LHCN-M2 (cell line): ENCODE measurements at regions not wholly inside any gene's neighbourhood (a gene's known extent, or its start where the extent isn't known, plus 50 kb on each side); places are given as distances from the start of the nearest gene placed in this dataset.
"Not testable (repeated sequence)": the region's sequence is repeated elsewhere in the genome, so short reads cannot be mapped to it uniquely, and the experiment has no call there.

Experiments used
- DNase-seq: peaks from one replicate; pipeline ENCODE4 v3.0.0-alpha.2; 2012; ENCODE audit warnings: low read depth

- DNase-seq = peak; percentile 94
Observed at GRCh38 chr12:28023156-28023887, 50.8 kb upstream of the PTHLH start.

- peak; percentile 83 for DNase-seq
Observed at GRCh38 chr12:28024231-28024995, 51.9 kb upstream of the PTHLH start.

- DNase-seq = peak; percentile 74
Observed at GRCh38 chr12:28025821-28026505, 53.4 kb upstream of the PTHLH start.

GRCh38 chr12:28026701-28027100 is 54.2 kb upstream of the PTHLH start:
- peak; percentile 69 for DNase-seq

GRCh38 chr12:28027328-28027727 is 54.8 kb upstream of the PTHLH start:
- peak; percentile 42 for DNase-seq

- no peak for DNase-seq
Observed at GRCh38 chr12:28027947-28028724, 55.6 kb upstream of the PTHLH start.

- peak; percentile 27 for DNase-seq
Observed at GRCh38 chr12:28032811-28033537, 60.4 kb upstream of the PTHLH start.

- no peak for DNase-seq
Observed at GRCh38 chr12:28033538-28033915, 61.0 kb upstream of the PTHLH start.

GRCh38 chr12:28034271-28034670 is 61.7 kb upstream of the PTHLH start:
- no peak for DNase-seq

- peak; percentile 54 for DNase-seq
Observed at GRCh38 chr12:28035500-28035899, 63.0 kb upstream of the PTHLH start.

- DNase-seq = no peak
Observed at GRCh38 chr12:28036940-28037339, 64.4 kb upstream of the PTHLH start.

- DNase-seq = no peak
Observed at GRCh38 chr12:28040246-28040645, 67.7 kb upstream of the PTHLH start.

- DNase-seq = not testable (repeated sequence)
Observed at GRCh38 chr12:28046600-28046999, 74.1 kb upstream of the PTHLH start.

GRCh38 chr12:28050606-28051005 is 78.1 kb upstream of the PTHLH start:
- no peak for DNase-seq

GRCh38 chr12:28051516-28052354 is 79.2 kb upstream of the PTHLH start:
- no peak for DNase-seq

GRCh38 chr12:28053564-28053963 is 81.0 kb upstream of the PTHLH start:
- no peak for DNase-seq

- DNase-seq = no peak
Observed at GRCh38 chr12:28054583-28054982, 82.0 kb upstream of the PTHLH start.

GRCh38 chr12:28057856-28058615 is 85.5 kb upstream of the PTHLH start:
- peak; percentile 66 for DNase-seq

- no peak for DNase-seq
Observed at GRCh38 chr12:28059220-28059619, 86.7 kb upstream of the PTHLH start.
